Activated CD4-positive, alpha-beta T cell treated with anti-CD3 and anti-CD28 coated beads, Interleukin-2, amount 50 U/mL, for 24 hours (primary cell): ENCODE measurements at regions not wholly inside any gene's neighbourhood (a gene's known extent, or its start where the extent isn't known, plus 50 kb on each side); places are given as distances from the start of the nearest gene placed in this dataset.

Source experiments
- DNase-seq, 2 donors: peaks; one replicate each; pipeline ENCODE4 v3.0.0-alpha.2; 2020; ENCODE audit warnings: low read depth in 1 of 2, low spot score in 1 of 2

GRCh38 chr5:99926463-99926862, 608.7 kb upstream of the FAM174A start:
- DNase-seq: no peak

GRCh38 chr5:99922386-99922785, 612.8 kb upstream of the FAM174A start:
- DNase-seq: no peak

- no peak for DNase-seq
These were observed 623.2 kb upstream of the FAM174A start for GRCh38 chr5:99911971-99912370.

GRCh38 chr5:99906776-99907175, 628.4 kb upstream of the FAM174A start:
- DNase-seq: no peak

- no peak for DNase-seq
These were observed 633.2 kb upstream of the FAM174A start for GRCh38 chr5:99901972-99902371.

- no peak for DNase-seq
These were observed 634.8 kb upstream of the FAM174A start for GRCh38 chr5:99900302-99900852.

GRCh38 chr5:99879791-99880511, 655.2 kb upstream of the FAM174A start:
- no peak for DNase-seq

GRCh38 chr5:99878830-99879229, 656.3 kb upstream of the FAM174A start:
- DNase-seq: no peak

- DNase-seq: no peak
These were observed 668.4 kb upstream of the FAM174A start for GRCh38 chr5:99866740-99867139.

- no peak for DNase-seq
These were observed 670.0 kb upstream of the FAM174A start for GRCh38 chr5:99865159-99865558.

- no peak for DNase-seq
These were observed 699.4 kb upstream of the FAM174A start for GRCh38 chr5:99835791-99836190.

GRCh38 chr5:99827136-99827535, 708.0 kb upstream of the FAM174A start:
- no peak for DNase-seq

- DNase-seq: no peak
These were observed 717.4 kb upstream of the FAM174A start for GRCh38 chr5:99817796-99818195.

- DNase-seq: no peak
These were observed 720.7 kb upstream of the FAM174A start for GRCh38 chr5:99814321-99815063.

- DNase-seq: no peak
These were observed 726.4 kb upstream of the FAM174A start for GRCh38 chr5:99808657-99809230.

GRCh38 chr5:99807346-99807745, 727.8 kb upstream of the FAM174A start:
- no peak for DNase-seq

GRCh38 chr5:99795031-99795430, 740.1 kb upstream of the FAM174A start:
- no peak for DNase-seq

- no peak for DNase-seq
These were observed 746.7 kb upstream of the FAM174A start for GRCh38 chr5:99788482-99788881.

- DNase-seq: no peak
These were observed 760.0 kb upstream of the FAM174A start for GRCh38 chr5:99775189-99775588.

- no peak for DNase-seq
These were observed 761.9 kb upstream of the FAM174A start for GRCh38 chr5:99773290-99773689.

- no peak for DNase-seq
These were observed 763.9 kb upstream of the FAM174A start for GRCh38 chr5:99771296-99771695.

- no peak for DNase-seq
These were observed 770.2 kb upstream of the FAM174A start for GRCh38 chr5:99765011-99765410.
